GM12874 (cell line): ENCODE measurements at regions not wholly inside any gene's neighbourhood (a gene's known extent, or its start where the extent isn't known, plus 50 kb on each side); places are given as distances from the start of the nearest gene placed in this dataset.

Experiments used
- TF ChIP-seq, protein P1 (sequence below): IDR thresholded peaks from 2 replicates; pipeline ENCODE4 v1.5.1; 2011; ENCODE audit warnings: low read depth, mild to moderate bottlenecking, control low read depth, low read length, moderate library complexity; ENCODE audit not compliant: insufficient read depth

DNA sequence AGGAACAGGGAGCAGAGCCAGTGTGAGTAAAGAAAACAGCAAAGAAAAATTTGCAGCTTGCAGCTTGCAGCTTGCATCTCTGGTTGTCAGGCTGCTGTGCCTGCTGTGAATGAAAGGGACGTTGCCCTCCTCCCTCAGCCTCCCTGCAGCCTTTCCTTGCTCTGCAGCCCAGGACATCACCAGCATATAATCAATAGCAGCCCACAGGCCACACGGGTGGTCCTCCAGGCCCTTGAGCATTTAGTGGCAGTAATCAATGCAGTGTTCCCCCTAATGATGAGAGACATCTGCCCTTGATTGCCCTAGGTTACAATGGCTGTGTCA, 122.2 kb upstream of the TACR1 start:
- TF ChIP-seq, protein P1, sequence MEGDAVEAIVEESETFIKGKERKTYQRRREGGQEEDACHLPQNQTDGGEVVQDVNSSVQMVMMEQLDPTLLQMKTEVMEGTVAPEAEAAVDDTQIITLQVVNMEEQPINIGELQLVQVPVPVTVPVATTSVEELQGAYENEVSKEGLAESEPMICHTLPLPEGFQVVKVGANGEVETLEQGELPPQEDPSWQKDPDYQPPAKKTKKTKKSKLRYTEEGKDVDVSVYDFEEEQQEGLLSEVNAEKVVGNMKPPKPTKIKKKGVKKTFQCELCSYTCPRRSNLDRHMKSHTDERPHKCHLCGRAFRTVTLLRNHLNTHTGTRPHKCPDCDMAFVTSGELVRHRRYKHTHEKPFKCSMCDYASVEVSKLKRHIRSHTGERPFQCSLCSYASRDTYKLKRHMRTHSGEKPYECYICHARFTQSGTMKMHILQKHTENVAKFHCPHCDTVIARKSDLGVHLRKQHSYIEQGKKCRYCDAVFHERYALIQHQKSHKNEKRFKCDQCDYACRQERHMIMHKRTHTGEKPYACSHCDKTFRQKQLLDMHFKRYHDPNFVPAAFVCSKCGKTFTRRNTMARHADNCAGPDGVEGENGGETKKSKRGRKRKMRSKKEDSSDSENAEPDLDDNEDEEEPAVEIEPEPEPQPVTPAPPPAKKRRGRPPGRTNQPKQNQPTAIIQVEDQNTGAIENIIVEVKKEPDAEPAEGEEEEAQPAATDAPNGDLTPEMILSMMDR, result no peak

DNA sequence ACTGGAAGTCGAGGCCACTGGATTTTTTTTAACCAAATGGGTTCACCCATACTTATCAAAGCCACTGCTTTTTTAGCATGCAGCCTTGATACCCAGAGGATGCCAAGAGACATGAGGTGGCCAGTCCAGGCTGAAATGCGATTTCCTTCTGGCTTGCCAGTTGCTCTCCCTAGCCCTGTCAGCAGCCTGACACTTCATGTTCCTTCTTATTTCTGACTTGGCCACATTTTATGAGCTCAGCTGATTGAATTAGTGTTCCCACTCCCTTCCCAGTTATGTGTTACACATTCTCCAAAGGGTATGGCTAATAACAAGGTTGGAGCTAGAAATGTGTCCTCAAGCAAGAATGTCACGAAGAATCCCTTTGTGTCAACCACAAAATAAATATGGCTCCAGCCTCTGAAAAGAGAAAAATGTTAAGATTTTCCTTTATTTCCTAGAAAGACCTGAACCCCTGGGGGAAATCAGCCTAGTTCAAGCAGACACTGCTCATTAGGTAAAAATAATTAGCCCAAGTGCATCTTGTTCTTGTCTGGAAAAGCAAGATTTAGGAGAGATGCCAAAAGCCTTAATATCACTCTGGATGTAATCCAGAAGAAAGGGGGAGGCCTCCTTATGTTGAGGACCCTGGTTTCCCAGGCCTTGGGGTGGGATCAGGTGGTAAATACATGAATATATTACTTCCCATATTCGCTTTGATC, 121.7 kb upstream of the TACR1 start:
- TF ChIP-seq, protein P1, result no peak

DNA sequence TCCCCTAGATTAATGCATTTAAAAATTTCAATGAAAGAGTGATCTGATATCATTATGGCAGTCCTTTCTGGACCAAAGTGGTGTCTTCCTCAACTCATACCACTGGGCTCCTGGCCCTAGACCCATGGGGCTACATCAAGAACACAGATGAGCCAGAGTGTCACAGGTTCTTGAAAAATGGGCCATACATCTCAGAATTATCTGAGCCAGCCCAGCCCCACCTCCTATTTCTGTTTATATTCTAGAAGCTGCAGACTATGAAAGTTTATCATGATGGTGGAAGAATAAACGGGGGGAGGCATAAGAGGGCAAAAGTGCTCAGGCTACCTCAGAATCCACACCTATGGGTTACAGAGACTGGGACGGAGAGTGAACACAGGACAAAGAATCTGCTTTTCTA, 120.6 kb upstream of the TACR1 start:
- TF ChIP-seq, protein P1, result no peak

DNA sequence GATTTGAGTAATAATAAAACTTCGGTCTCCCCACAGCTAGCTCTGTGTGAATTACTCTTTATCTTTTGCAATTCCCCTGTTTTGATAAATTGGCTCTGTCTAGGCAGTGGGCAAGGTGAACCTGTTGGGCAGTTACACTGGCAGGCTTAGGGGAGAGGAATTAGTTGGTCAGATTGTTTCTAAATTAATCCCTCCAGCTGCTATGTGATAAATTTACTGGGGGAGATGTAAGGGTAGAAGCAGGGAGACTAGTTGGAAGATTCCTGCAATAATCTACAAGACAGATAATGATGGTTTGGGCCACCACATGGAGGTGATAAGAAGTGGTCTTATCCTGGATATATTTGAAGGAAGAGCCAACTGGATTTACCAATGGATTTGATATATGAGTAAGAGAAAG, 118.5 kb upstream of the TACR1 start:
- TF ChIP-seq, protein P1, result no peak

DNA sequence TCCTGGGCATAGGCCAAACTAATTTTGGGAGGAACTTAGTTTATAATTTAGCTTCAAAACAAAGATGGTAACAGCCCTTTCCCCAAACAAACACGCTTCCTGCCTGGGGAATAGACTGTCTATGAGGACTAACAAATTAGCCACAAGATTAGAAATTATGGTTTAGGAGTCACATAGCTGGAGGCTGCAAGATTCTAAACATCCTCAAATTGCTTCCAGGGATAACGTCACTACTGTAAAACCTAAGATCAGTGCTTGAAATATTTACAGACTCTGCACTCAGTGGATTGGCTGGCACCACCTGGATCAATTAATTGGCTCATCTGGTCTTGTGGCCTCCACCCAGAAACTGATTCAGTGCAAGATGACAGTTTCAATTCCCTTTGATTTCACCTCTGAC, 118.0 kb upstream of the TACR1 start:
- TF ChIP-seq, protein P1, result no peak

DNA sequence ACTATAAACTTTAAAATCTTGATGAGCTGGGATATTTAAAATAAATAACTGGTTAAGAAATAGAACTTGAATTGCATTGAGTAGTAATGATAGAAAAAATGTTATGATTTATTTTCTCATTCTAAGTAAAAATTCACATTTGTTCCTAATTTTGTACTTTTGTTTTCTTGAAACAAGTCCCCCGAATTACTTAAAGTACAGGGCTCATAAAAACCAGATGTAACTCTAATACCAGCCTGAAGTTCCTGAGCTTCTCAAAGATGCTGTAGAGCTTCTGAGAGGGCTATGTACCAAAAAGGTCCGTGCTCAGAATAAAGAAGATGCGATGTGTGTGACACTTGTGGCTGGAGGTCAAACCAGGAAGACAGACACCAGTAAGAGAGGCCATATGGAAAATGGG, 116.1 kb upstream of the TACR1 start:
- TF ChIP-seq, protein P1, result no peak

DNA sequence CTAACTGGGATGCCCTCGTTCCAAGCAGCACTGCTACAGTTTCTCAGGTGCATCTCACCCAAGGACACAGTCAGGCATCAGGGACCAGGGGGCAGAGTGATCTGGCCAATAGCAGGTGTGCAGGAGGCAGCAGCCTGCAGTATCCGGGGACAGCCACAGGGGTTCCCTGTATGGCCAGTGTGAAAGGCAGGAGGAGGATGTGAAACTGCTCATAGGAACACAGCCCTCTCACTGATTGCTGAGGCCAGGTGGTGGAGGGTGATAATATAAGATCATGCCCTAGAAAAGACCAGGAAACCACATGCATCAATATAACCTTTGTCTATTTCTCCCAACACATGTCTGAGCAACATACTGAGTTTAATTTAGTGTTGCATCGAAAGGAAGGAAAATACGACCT, 112.7 kb upstream of the TACR1 start:
- TF ChIP-seq, protein P1, result peak; percentile 83
